NCI-H2029 treated with DMSO at 0.1 percent for 48 hours (cell line): ENCODE measurements at regions not wholly inside any gene's neighbourhood (a gene's known extent, or its start where the extent isn't known, plus 50 kb on each side); places are given as distances from the start of the nearest gene placed in this dataset.

Source experiments
- DNase-seq: peaks from one replicate; lab custom pipeline; 2025; lab: John Stamatoyannopoulos, UW

GRCh38 chr4:79023799-79024770 lies 84.8 kb upstream of the PAQR3 start:
- no peak for DNase-seq

- no peak for DNase-seq
These were observed 83.3 kb upstream of the PAQR3 start for GRCh38 chr4:79022529-79022928.

- no peak for DNase-seq
These were observed 78.2 kb upstream of the PAQR3 start for GRCh38 chr4:79017481-79017880.

GRCh38 chr4:79016878-79017277 lies 77.6 kb upstream of the PAQR3 start:
- no peak for DNase-seq

GRCh38 chr4:79015411-79015810 lies 76.2 kb upstream of the PAQR3 start:
- DNase-seq: no peak

- DNase-seq: no peak
These were observed 75.0 kb upstream of the PAQR3 start for GRCh38 chr4:79014230-79014629.

GRCh38 chr4:79013756-79014155 lies 74.5 kb upstream of the PAQR3 start:
- DNase-seq: no peak

GRCh38 chr4:78990938-78991810 lies 51.9 kb upstream of the PAQR3 start:
- no peak for DNase-seq

- DNase-seq: no peak
These were observed 50.5 kb upstream of the PAQR3 start for GRCh38 chr4:78989697-78990270.
